Gastroesophageal sphincter (tissue), 4 donors: ENCODE measurements at regions not wholly inside any gene's neighbourhood (a gene's known extent, or its start where the extent isn't known, plus 50 kb on each side); places are given as distances from the start of the nearest gene placed in this dataset.
A peak's percentile ranks its signal among the peaks of the same experiment; 100 is the strongest.

Experiments
- ATAC-seq: fragments of 150-250 bp; one replicate; pipeline ENCODE4 v1.9.1; 2016; ENCODE audit warnings: mild to moderate bottlenecking, moderate library complexity
- H3K27ac ChIP-seq, 4 donors: fragments of 200-600 bp; sonication (generic) in 3 of 4; 1 replicate in 3 of 4; 2 replicates in 1 of 4; pipeline ENCODE4 v1.5.1; 2016 to 2019
- H3K27me3 ChIP-seq: fragments of 200-600 bp; sonication (generic); one replicate; pipeline ENCODE4 v1.5.1; 2019
- H3K36me3 ChIP-seq, 2 donors: fragments of 200-600 bp; sonication (generic); one replicate each; pipeline ENCODE4 v1.5.1; 2019; ENCODE audit warnings: control low read depth in 1 of 2
- H3K4me1 ChIP-seq, 3 donors: fragments of 200-600 bp; sonication (generic); 1 replicate in 2 of 3; 2 replicates in 1 of 3; pipeline ENCODE4 v1.5.1; 2016 to 2019; ENCODE audit warnings: control low read depth in 2 of 3
- H3K4me3 ChIP-seq, 2 donors: fragments of 200-600 bp; sonication (generic); one replicate each; pipeline ENCODE4 v1.5.1; 2019; ENCODE audit warnings: mild to moderate bottlenecking in 1 of 2, moderate library complexity in 1 of 2
- H3K9me3 ChIP-seq, 3 donors: fragments of 200-600 bp; sonication (generic); one replicate each; pipeline ENCODE4 v1.5.1; 2017 to 2019; ENCODE audit warnings: control low read depth in 2 of 3
- CTCF ChIP-seq, 4 experiments: fragments of 200-600 bp in 2 of 4; fragments of 450-650 bp in 2 of 4; sonication (generic) in 1 of 4; IDR thresholded peaks; one replicate each; pipeline ENCODE4 v1.5.1; 2017 to 2019; ENCODE audit warnings: antibody characterized with exemption in 4 of 4, mild to moderate bottlenecking in 2 of 4, moderate library complexity in 2 of 4
- EP300 ChIP-seq: sonication (generic); formaldehyde crosslinking; IDR thresholded peaks from one replicate; pipeline ENCODE4 v1.6.1; 2017; ENCODE audit warnings: antibody characterized with exemption, mild to moderate bottlenecking
- POLR2A ChIP-seq, 2 donors: fragments of 450-650 bp; IDR thresholded peaks; one replicate each; pipeline ENCODE4 v1.6.1; 2017; ENCODE audit warnings: antibody characterized with exemption in 2 of 2, mild to moderate bottlenecking in 2 of 2, moderate library complexity in 1 of 2
- POLR2AphosphoS5 ChIP-seq: sonication (generic); formaldehyde crosslinking; IDR thresholded peaks from one replicate; pipeline ENCODE4 v1.6.1; 2017; ENCODE audit warnings: antibody characterized with exemption
- WGBS, 2 donors: methylation state at CpG; one replicate each; pipeline ENCODE4 v1.1.5; 2018; ENCODE audit warnings: low coverage in 1 of 2; 5-methylcytosine and 5-hydroxymethylcytosine counted together

- no peak overlapping the region for H3K4me3 ChIP-seq
- ATAC-seq: no peak
- no peaks in the 10 kb centered on the region for H3K27me3 ChIP-seq
- peak; percentile 68 for TF ChIP-seq POLR2AphosphoS5
- no peak for TF ChIP-seq POLR2A (IDR thresholded peaks at IDR 0.05)
- H3K27ac ChIP-seq: peak overlapping the region; percentile 66 to 93 (median 84)
- 35 to 59% methylated on average over 2 to 4 of the region's 4 CpGs for WGBS, 2 donors
- H3K36me3 ChIP-seq: no peaks in the 10 kb centered on the region
- peaks cover 8 to 70% (median 18%) of the 10 kb centered on the region in 3 donors for H3K4me1 ChIP-seq
- no peaks in the 10 kb centered on the region for H3K9me3 ChIP-seq
Observed at GRCh38 chr5:60522292-60522905, 177.6 kb downstream of the DEPDC1B start.

GRCh38 chr5:60521376-60522291 lies 178.3 kb downstream of the DEPDC1B start:
- Histone ChIP-seq H3K4me3 (no peak overlapping the region), H3K4me1 (peaks cover 8 to 77% (median 18%) of the 10 kb centered on the region in 3 donors), H3K27me3 (no peaks in the 10 kb centered on the region), H3K9me3 (no peaks in the 10 kb centered on the region), H3K36me3 (no peaks in the 10 kb centered on the region), H3K27ac (peak overlapping the region; percentile 66 to 93 (median 84))
- ATAC-seq: no peak
- WGBS, 2 donors: 34 to 38% methylated on average over 5 of the region's 5 CpGs
- TF ChIP-seq CTCF (IDR thresholded peaks at IDR 0.05) (peak in 1 of 4 experiments; percentile 33), POLR2A (IDR thresholded peaks at IDR 0.05) (no peak)

GRCh38 chr5:60520451-60521227 lies 179.3 kb downstream of the DEPDC1B start:
- Histone ChIP-seq H3K27me3 (no peaks in the 10 kb centered on the region), H3K4me1 (peaks cover 8 to 79% (median 18%) of the 10 kb centered on the region in 3 donors), H3K36me3 (no peaks in the 10 kb centered on the region), H3K4me3 (no peak overlapping the region), H3K9me3 (no peaks in the 10 kb centered on the region), H3K27ac (peak overlapping the region; percentile 66 to 93 (median 84))
- WGBS, 2 donors: 5 to 55% methylated on average over 3 to 4 of the region's 6 CpGs
- TF ChIP-seq EP300: no peak
- TF ChIP-seq POLR2A (IDR thresholded peaks at IDR 0.05): no peak
- no peak for TF ChIP-seq CTCF (IDR thresholded peaks at IDR 0.05)
- TF ChIP-seq POLR2AphosphoS5: peak; percentile 9
- no peak for ATAC-seq

GRCh38 chr5:60519372-60519771 lies 180.6 kb downstream of the DEPDC1B start:
- no peaks in the 10 kb centered on the region for H3K27me3 ChIP-seq
- H3K4me3 ChIP-seq: no peak overlapping the region
- peak overlapping the region; percentile 66 to 93 (median 84) for H3K27ac ChIP-seq
- TF ChIP-seq POLR2A (IDR thresholded peaks at IDR 0.05) (no peak), EP300 (peak; percentile 69), POLR2AphosphoS5 (peak; percentile 78)
- 0 to 25% methylated on average over 1 of the region's 1 CpG for WGBS, 2 donors
- ATAC-seq: peak; percentile 57
- peaks cover 8 to 79% (median 18%) of the 10 kb centered on the region in 3 donors for H3K4me1 ChIP-seq
- H3K9me3 ChIP-seq: no peaks in the 10 kb centered on the region
- H3K36me3 ChIP-seq: no peaks in the 10 kb centered on the region

- no peaks in the 10 kb centered on the region for H3K9me3 ChIP-seq
- TF ChIP-seq CTCF (IDR thresholded peaks at IDR 0.05) (no peak), EP300 (no peak), POLR2AphosphoS5 (no peak), POLR2A (IDR thresholded peaks at IDR 0.05) (no peak)
- H3K4me1 ChIP-seq: peaks cover 8 to 72% (median 17%) of the 10 kb centered on the region in 3 donors
- no peaks in the 10 kb centered on the region for H3K27me3 ChIP-seq
- peak overlapping the region; percentile 66 to 93 (median 84) for H3K27ac ChIP-seq
- WGBS, 2 donors: 100% methylated on average over 1 of the region's 3 CpGs; no CpG with 5 or more reads in 1 of the 2 donors
- no peaks in the 10 kb centered on the region for H3K36me3 ChIP-seq
- ATAC-seq: no peak
- H3K4me3 ChIP-seq: no peak overlapping the region
Observed at GRCh38 chr5:60517850-60518249, 182.1 kb downstream of the DEPDC1B start.
